ENCODE measurements at regions not wholly inside any gene's neighbourhood (a gene's known extent, or its start where the extent isn't known, plus 50 kb on each side); places are given as distances from the start of the nearest gene placed in this dataset.

- no peak for TF ChIP-seq CTCF (IDR thresholded peaks at IDR 0.05; ENCODE audit: control insufficient read depth, extremely low read depth, insufficient read depth)
- DNase-seq (ENCODE audit: low read depth), result no peak
- H3K4me3 ChIP-seq (ENCODE audit: low read depth, low read length), result no peak overlapping the region
Measured at GRCh38 chr16:59514651-59515050, 780.5 kb upstream of the GOT2 start.

GRCh38 chr16:59510008-59510424 lies 775.9 kb upstream of the GOT2 start:
- no peak for TF ChIP-seq CTCF (IDR thresholded peaks at IDR 0.05; ENCODE audit: control insufficient read depth, extremely low read depth, insufficient read depth)
- DNase-seq (ENCODE audit: low read depth), result peak; percentile 33
- no peak overlapping the region for H3K4me3 ChIP-seq (ENCODE audit: low read depth, low read length)

- TF ChIP-seq CTCF (IDR thresholded peaks at IDR 0.05; ENCODE audit: control insufficient read depth, extremely low read depth, insufficient read depth), result no peak
- H3K4me3 ChIP-seq (ENCODE audit: low read depth, low read length), result no peak overlapping the region
- DNase-seq (ENCODE audit: low read depth), result no peak
Measured at GRCh38 chr16:59500601-59501000, 766.5 kb upstream of the GOT2 start.

GRCh38 chr16:59487067-59487466 lies 753.0 kb upstream of the GOT2 start:
- no peak for DNase-seq (ENCODE audit: low read depth)
- no peak for TF ChIP-seq CTCF (IDR thresholded peaks at IDR 0.05; ENCODE audit: control insufficient read depth, extremely low read depth, insufficient read depth)
- no peak overlapping the region for H3K4me3 ChIP-seq (ENCODE audit: low read depth, low read length)

GRCh38 chr16:59484833-59485516 lies 750.9 kb upstream of the GOT2 start:
- DNase-seq (ENCODE audit: low read depth), result no peak
- H3K4me3 ChIP-seq (ENCODE audit: low read depth, low read length), result no peak overlapping the region
- no peak for TF ChIP-seq CTCF (IDR thresholded peaks at IDR 0.05; ENCODE audit: control insufficient read depth, extremely low read depth, insufficient read depth)

- no peak for DNase-seq (ENCODE audit: low read depth)
- H3K4me3 ChIP-seq (ENCODE audit: low read depth, low read length), result no peak overlapping the region
- no peak for TF ChIP-seq CTCF (IDR thresholded peaks at IDR 0.05; ENCODE audit: control insufficient read depth, extremely low read depth, insufficient read depth)
Measured at GRCh38 chr16:59478838-59479237, 744.7 kb upstream of the GOT2 start.

- no peak overlapping the region for H3K4me3 ChIP-seq (ENCODE audit: low read depth, low read length)
- no peak for DNase-seq (ENCODE audit: low read depth)
- no peak for TF ChIP-seq CTCF (IDR thresholded peaks at IDR 0.05; ENCODE audit: control insufficient read depth, extremely low read depth, insufficient read depth)
Measured at GRCh38 chr16:59470556-59470955, 736.4 kb upstream of the GOT2 start.

Measured in LNCaP clone FGC (cell line).